ENCODE measurements at regions not wholly inside any gene's neighbourhood (a gene's known extent, or its start where the extent isn't known, plus 50 kb on each side); places are given as distances from the start of the nearest gene placed in this dataset.

DNA sequence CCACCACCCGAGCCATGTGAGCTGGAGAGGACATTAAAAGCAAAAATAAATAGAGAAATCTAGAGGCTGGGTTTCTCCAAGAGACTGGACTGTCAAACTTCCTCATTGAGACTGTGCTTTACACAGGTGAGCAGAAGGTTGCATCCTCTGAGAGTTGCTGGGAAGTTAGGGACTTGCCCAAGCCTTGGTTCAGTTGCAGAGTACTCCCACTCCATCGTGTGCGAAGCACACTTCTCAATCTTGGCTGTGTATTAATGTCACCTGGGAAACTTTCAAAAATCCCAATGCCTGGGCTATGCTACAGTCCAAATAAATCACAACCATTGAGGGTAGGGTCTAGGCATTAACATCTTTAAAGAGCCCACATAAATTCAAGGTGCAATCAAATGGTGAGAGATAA, 89.2 kb downstream of the ZNF330 start:
- Histone ChIP-seq H3K9ac (ENCODE audit: low read depth in 1 of 2, low read length in 2 of 2) (no peak overlapping the region), H3K27me3 (ENCODE audit: control insufficient read depth in 4 of 4, insufficient read depth in 4 of 4, low read length in 3 of 4) (no peaks in the 10 kb centered on the region), H3K9me3 (ENCODE audit: control insufficient read depth in 4 of 4, low read length in 3 of 4) (no peaks in the 10 kb centered on the region), H3K4me1 (ENCODE audit: control insufficient read depth in 4 of 4, insufficient read depth in 4 of 4, low read length in 3 of 4) (peaks cover 0 to 2% (median 0%) of the 10 kb centered on the region in 4 donors), H3K27ac (ENCODE audit: low read depth in 1 of 2, low read length in 2 of 2) (no peak overlapping the region), H3K4me3 (ENCODE audit: low read depth in 1 of 3, low read length in 3 of 3) (no peak overlapping the region), H3K36me3 (ENCODE audit: control insufficient read depth in 4 of 4, insufficient read depth in 3 of 4, low read depth in 1 of 4, low read length in 3 of 4) (no peaks in the 10 kb centered on the region)
- no peak for DNase-seq (ENCODE audit: low spot score)
- WGBS, result 89% methylated on average over 3 of the region's 3 CpGs
- TF ChIP-seq JUND (IDR thresholded peaks at IDR 0.05), result no peak
- TF ChIP-seq, protein P1, sequence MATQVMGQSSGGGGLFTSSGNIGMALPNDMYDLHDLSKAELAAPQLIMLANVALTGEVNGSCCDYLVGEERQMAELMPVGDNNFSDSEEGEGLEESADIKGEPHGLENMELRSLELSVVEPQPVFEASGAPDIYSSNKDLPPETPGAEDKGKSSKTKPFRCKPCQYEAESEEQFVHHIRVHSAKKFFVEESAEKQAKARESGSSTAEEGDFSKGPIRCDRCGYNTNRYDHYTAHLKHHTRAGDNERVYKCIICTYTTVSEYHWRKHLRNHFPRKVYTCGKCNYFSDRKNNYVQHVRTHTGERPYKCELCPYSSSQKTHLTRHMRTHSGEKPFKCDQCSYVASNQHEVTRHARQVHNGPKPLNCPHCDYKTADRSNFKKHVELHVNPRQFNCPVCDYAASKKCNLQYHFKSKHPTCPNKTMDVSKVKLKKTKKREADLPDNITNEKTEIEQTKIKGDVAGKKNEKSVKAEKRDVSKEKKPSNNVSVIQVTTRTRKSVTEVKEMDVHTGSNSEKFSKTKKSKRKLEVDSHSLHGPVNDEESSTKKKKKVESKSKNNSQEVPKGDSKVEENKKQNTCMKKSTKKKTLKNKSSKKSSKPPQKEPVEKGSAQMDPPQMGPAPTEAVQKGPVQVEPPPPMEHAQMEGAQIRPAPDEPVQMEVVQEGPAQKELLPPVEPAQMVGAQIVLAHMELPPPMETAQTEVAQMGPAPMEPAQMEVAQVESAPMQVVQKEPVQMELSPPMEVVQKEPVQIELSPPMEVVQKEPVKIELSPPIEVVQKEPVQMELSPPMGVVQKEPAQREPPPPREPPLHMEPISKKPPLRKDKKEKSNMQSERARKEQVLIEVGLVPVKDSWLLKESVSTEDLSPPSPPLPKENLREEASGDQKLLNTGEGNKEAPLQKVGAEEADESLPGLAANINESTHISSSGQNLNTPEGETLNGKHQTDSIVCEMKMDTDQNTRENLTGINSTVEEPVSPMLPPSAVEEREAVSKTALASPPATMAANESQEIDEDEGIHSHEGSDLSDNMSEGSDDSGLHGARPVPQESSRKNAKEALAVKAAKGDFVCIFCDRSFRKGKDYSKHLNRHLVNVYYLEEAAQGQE (IDR thresholded peaks at IDR 0.05), result no peak

DNA sequence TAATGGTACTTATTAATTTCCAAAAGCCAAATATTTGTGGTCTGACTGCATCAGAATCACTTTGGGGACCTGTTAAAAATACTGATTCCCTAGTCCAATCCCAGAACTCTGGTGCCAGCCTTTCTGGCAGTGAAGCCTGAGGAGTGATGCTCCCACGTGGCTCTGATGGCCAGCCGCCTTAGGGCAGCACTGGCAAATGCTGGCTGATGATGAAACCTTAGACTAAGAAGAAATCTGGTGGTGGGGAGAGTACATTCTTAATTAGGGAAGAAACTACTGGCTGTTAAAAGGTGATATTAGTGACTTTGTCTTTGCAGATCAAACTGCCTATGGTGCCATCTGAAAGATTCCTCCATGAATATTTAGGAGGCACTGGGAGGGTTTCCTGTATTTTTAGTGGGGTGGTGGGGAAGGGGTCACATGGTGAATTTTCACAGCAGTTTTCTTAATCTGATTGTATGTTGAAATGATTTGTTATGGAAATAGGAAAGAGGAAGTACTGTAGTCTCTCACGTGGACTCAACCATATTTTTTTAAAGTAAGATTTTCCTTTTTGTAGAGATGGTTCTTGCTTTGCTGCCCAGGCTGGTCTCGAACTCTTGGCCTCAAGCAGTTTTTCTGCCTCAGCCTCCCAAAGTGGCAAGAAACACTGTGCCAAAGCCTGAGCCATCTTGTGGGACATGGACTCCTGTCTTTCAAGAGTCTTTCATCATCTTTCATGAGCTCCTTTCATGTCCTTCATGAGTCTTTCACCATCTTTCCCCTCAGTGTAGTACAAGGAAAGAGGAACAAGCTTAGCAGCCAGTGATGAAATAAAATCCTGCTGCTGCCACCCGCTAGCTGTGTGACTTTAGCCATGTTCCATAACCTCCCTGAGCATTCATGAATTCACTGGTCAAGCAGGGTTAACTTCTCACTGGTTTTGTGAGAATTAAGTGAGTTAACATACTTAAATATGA, 90.8 kb downstream of the ZNF330 start:
- no peak for DNase-seq (ENCODE audit: low spot score)
- Histone ChIP-seq H3K9me3 (ENCODE audit: control insufficient read depth in 4 of 4, low read length in 3 of 4) (no peaks in the 10 kb centered on the region), H3K9ac (ENCODE audit: low read depth in 1 of 2, low read length in 2 of 2) (no peak overlapping the region), H3K4me1 (ENCODE audit: control insufficient read depth in 4 of 4, insufficient read depth in 4 of 4, low read length in 3 of 4) (peaks cover 0 to 2% (median 0%) of the 10 kb centered on the region in 4 donors), H3K27ac (ENCODE audit: low read depth in 1 of 2, low read length in 2 of 2) (no peak overlapping the region), H3K27me3 (ENCODE audit: control insufficient read depth in 4 of 4, insufficient read depth in 4 of 4, low read length in 3 of 4) (no peaks in the 10 kb centered on the region), H3K4me3 (ENCODE audit: low read depth in 1 of 3, low read length in 3 of 3) (no peak overlapping the region), H3K36me3 (ENCODE audit: control insufficient read depth in 4 of 4, insufficient read depth in 3 of 4, low read depth in 1 of 4, low read length in 3 of 4) (no peaks in the 10 kb centered on the region)
- WGBS, result 74% methylated on average over 5 of the region's 5 CpGs
- no peak for TF ChIP-seq JUND (IDR thresholded peaks at IDR 0.05)

DNA sequence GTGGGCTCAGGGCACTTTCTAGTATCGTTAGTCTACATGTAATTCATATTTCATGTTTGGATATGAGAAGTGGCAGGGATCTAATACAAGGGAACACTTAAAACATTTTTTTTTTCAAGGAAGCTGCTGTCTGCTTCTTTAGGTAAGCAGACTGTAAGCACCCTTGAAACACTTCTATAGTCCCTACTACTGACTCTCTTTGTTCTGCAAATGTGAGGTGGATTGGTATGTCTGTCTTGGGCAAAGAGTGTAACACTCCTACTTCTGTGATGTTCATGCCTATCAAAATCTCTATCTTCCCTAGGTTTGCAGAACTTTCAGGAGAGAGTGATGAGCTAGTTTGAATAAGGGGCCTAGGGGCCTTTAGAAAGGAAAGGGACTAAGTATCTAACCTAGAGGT, 93.9 kb downstream of the ZNF330 start:
- no peak overlapping the region for H3K4me3 ChIP-seq (ENCODE audit: low read depth in 1 of 3, low read length in 3 of 3)
- H3K9ac ChIP-seq (ENCODE audit: low read depth in 1 of 2, low read length in 2 of 2), result no peak overlapping the region
- no peak for DNase-seq (ENCODE audit: low spot score)
- 98% methylated on average over 1 of the region's 1 CpG for WGBS
- no peaks in the 10 kb centered on the region for H3K36me3 ChIP-seq (ENCODE audit: control insufficient read depth in 4 of 4, insufficient read depth in 3 of 4, low read depth in 1 of 4, low read length in 3 of 4)
- H3K27ac ChIP-seq (ENCODE audit: low read depth in 1 of 2, low read length in 2 of 2), result no peak overlapping the region
- H3K9me3 ChIP-seq (ENCODE audit: control insufficient read depth in 4 of 4, low read length in 3 of 4), result no peaks in the 10 kb centered on the region
- no peaks in the 10 kb centered on the region for H3K4me1 ChIP-seq (ENCODE audit: control insufficient read depth in 4 of 4, insufficient read depth in 4 of 4, low read length in 3 of 4)
- no peaks in the 10 kb centered on the region for H3K27me3 ChIP-seq (ENCODE audit: control insufficient read depth in 4 of 4, insufficient read depth in 4 of 4, low read length in 3 of 4)
- TF ChIP-seq FOXA1 (IDR thresholded peaks at IDR 0.05), result no peak
- no peak for TF ChIP-seq EGR1 (IDR thresholded peaks at IDR 0.05; ENCODE audit: low read depth in 2 of 2)
- TF ChIP-seq, protein P2, sequence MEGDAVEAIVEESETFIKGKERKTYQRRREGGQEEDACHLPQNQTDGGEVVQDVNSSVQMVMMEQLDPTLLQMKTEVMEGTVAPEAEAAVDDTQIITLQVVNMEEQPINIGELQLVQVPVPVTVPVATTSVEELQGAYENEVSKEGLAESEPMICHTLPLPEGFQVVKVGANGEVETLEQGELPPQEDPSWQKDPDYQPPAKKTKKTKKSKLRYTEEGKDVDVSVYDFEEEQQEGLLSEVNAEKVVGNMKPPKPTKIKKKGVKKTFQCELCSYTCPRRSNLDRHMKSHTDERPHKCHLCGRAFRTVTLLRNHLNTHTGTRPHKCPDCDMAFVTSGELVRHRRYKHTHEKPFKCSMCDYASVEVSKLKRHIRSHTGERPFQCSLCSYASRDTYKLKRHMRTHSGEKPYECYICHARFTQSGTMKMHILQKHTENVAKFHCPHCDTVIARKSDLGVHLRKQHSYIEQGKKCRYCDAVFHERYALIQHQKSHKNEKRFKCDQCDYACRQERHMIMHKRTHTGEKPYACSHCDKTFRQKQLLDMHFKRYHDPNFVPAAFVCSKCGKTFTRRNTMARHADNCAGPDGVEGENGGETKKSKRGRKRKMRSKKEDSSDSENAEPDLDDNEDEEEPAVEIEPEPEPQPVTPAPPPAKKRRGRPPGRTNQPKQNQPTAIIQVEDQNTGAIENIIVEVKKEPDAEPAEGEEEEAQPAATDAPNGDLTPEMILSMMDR (IDR thresholded peaks at IDR 0.05; ENCODE audit: low read depth, low read length, missing input control), result no peak
- TF ChIP-seq, protein P1 (IDR thresholded peaks at IDR 0.05), result no peak
